ENCODE measurements at regions not wholly inside any gene's neighbourhood (a gene's known extent, or its start where the extent isn't known, plus 50 kb on each side); places are given as distances from the start of the nearest gene placed in this dataset.

- TF ChIP-seq POLR2AphosphoS5 (IDR thresholded peaks at IDR 0.05; ENCODE audit: low read depth, low read length) (no peak), POU2F2 (IDR thresholded peaks at IDR 0.05; ENCODE audit: low read depth, low read length) (no peak)
Measured at GRCh38 chr13:111913761-111914140, 153.2 kb upstream of the SOX1 start.

Measured in GM12891 (cell line).